ENCODE measurements at regions not wholly inside any gene's neighbourhood (a gene's known extent, or its start where the extent isn't known, plus 50 kb on each side); places are given as distances from the start of the nearest gene placed in this dataset.

- H3K27me3 ChIP-seq (ENCODE audit: low read depth) = no peaks in the 10 kb centered on the region
- intact Hi-C loops (cut with micrococcal nuclease) = no loop called here
- H3K27ac ChIP-seq (replicated peaks) = no peak overlapping the region
- no peak overlapping the region for H3K4me3 ChIP-seq
- no peaks in the 10 kb centered on the region for H3K9me3 ChIP-seq (replicated peaks)
- H3K36me3 ChIP-seq = no peaks in the 10 kb centered on the region
- H3K4me1 ChIP-seq = no peaks in the 10 kb centered on the region
- no peak for TF ChIP-seq CTCF (IDR thresholded peaks at IDR 0.05; ENCODE audit: borderline replicate concordance)
- DNase-seq = no peak
Observed at GRCh38 chr3:109392293-109392692, 54.9 kb upstream of the DPPA4 start.

GRCh38 chr3:109387621-109388020 is 50.3 kb upstream of the DPPA4 start:
- no peak for TF ChIP-seq CTCF (IDR thresholded peaks at IDR 0.05; ENCODE audit: borderline replicate concordance)
- intact Hi-C loops (cut with micrococcal nuclease) = no loop called here
- no peak overlapping the region for H3K4me3 ChIP-seq
- DNase-seq = no peak
- H3K27me3 ChIP-seq (ENCODE audit: low read depth) = no peaks in the 10 kb centered on the region
- H3K27ac ChIP-seq (replicated peaks) = no peak overlapping the region
- no peaks in the 10 kb centered on the region for H3K9me3 ChIP-seq (replicated peaks)
- no peaks in the 10 kb centered on the region for H3K4me1 ChIP-seq
- no peaks in the 10 kb centered on the region for H3K36me3 ChIP-seq

- no peaks in the 10 kb centered on the region for H3K36me3 ChIP-seq
- H3K4me1 ChIP-seq = no peaks in the 10 kb centered on the region
- no peaks in the 10 kb centered on the region for H3K27me3 ChIP-seq (ENCODE audit: low read depth)
- no peaks in the 10 kb centered on the region for H3K9me3 ChIP-seq (replicated peaks)
- no peak overlapping the region for H3K4me3 ChIP-seq
- no peak for DNase-seq
- TF ChIP-seq CTCF (IDR thresholded peaks at IDR 0.05; ENCODE audit: borderline replicate concordance) = no peak
- intact Hi-C loops (cut with micrococcal nuclease) = no loop called here
- no peak overlapping the region for H3K27ac ChIP-seq (replicated peaks)
Observed at GRCh38 chr3:109387201-109387600, 49.9 kb upstream of the DPPA4 start.
